Esophagus muscularis mucosa (tissue), 4 donors: ENCODE measurements at regions not wholly inside any gene's neighbourhood (a gene's known extent, or its start where the extent isn't known, plus 50 kb on each side); places are given as distances from the start of the nearest gene placed in this dataset.

ENCODE experiments used
- EP300 ChIP-seq: sonication (generic); formaldehyde crosslinking; IDR thresholded peaks from one replicate; pipeline ENCODE4 v1.6.1; 2017; ENCODE audit warnings: antibody characterized with exemption
- POLR2A ChIP-seq: fragments of 450-650 bp; IDR thresholded peaks from one replicate; pipeline ENCODE4 v1.6.1; 2017; ENCODE audit warnings: antibody characterized with exemption, moderate library complexity, mild to moderate bottlenecking, low read depth
- TF ChIP-seq, protein P1 (sequence below), 3 experiments: fragments of 200-600 bp in 2 of 3; fragments of 450-650 bp in 1 of 3; sonication (generic) in 2 of 3; IDR thresholded peaks; one replicate each; pipeline ENCODE4 v1.5.1; 2017 to 2019; ENCODE audit warnings: antibody characterized with exemption in 3 of 3, mild to moderate bottlenecking in 2 of 3, moderate library complexity in 1 of 3

DNA sequence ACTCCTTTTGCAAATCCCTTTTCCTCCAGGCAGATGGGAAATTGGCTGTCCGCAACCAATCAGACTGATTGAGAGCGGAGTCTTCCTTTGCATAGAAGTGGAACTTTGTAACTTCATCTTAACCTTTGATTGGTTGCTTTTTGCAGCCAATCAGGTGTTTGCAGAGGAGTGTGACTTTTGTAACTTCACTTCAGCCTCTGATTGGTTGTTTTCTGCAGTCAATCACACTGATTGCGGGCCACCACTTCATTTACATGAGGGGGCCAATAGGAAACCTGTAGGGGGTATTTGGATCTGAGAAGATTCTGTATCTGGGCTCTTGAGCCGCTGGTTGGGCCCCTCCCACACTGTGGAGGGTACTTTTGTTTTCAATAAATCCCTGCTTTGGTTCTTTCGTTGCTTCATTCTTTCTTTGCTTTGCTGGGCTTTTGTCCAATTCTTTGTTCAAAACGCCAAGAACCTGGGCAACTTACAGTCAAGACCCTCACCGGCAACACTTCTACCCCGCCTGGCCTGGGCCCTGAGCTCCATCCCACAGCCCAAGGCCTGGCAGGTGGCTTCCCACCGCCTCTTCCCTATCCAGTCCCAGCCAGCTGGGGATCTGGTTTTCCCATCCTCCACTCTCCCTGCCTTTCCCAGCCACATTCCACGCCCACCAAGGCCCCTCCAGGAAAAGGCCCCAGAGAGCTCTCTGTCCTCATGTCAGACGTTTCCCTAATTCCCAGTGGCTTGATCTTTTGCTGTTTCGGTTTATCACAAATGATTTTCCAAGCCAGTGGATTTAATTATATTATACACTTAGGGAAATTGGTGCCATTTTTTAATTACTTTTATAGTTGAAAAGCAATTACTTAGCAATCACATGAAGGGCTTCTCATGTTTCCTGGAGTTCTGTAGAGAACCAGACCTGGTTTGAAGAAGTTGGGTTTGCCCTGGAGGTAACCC is 110.2 kb upstream of the STX18 start:
- TF ChIP-seq, protein P1, sequence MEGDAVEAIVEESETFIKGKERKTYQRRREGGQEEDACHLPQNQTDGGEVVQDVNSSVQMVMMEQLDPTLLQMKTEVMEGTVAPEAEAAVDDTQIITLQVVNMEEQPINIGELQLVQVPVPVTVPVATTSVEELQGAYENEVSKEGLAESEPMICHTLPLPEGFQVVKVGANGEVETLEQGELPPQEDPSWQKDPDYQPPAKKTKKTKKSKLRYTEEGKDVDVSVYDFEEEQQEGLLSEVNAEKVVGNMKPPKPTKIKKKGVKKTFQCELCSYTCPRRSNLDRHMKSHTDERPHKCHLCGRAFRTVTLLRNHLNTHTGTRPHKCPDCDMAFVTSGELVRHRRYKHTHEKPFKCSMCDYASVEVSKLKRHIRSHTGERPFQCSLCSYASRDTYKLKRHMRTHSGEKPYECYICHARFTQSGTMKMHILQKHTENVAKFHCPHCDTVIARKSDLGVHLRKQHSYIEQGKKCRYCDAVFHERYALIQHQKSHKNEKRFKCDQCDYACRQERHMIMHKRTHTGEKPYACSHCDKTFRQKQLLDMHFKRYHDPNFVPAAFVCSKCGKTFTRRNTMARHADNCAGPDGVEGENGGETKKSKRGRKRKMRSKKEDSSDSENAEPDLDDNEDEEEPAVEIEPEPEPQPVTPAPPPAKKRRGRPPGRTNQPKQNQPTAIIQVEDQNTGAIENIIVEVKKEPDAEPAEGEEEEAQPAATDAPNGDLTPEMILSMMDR (IDR thresholded peaks at IDR 0.05): no peak
- TF ChIP-seq EP300: no peak
- TF ChIP-seq POLR2A: no peak
